ENCODE measurements at regions not wholly inside any gene's neighbourhood (a gene's known extent, or its start where the extent isn't known, plus 50 kb on each side); places are given as distances from the start of the nearest gene placed in this dataset.

DNA sequence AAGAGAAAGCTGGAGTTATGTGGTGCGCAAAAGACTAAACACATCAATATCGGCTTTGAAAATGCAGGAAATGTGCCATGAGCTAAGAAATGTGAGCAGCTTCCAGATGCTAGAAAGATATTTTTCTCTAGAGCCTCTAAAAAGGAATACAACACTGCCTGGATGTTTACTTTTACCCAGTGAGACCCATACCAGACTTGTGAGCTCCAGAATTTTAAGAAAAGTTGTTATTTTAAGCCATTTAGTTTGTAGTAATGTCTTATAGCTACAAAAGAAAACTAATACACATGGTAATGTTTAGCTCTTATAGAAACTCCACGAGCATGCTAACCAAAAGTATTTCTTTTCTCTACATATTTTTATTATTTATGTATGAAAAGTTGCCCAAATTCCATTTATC, 1389.4 kb downstream of the C4orf33 start:
- Histone ChIP-seq H3K36me3 (ENCODE audit: control insufficient read depth, insufficient read depth, low read length) (no peaks in the 10 kb centered on the region), H3K4me3 (ENCODE audit: low read depth, low read length) (no peak overlapping the region), H3K27me3 (ENCODE audit: control insufficient read depth, insufficient read depth, low read length) (no peaks in the 10 kb centered on the region), H3K9me3 (ENCODE audit: control insufficient read depth, insufficient read depth, low read length) (no peaks in the 10 kb centered on the region), H3K9ac (ENCODE audit: low read depth, low read length) (no peak overlapping the region), H3K4me1 (ENCODE audit: control insufficient read depth, insufficient read depth, low read length) (no peaks in the 10 kb centered on the region)

DNA sequence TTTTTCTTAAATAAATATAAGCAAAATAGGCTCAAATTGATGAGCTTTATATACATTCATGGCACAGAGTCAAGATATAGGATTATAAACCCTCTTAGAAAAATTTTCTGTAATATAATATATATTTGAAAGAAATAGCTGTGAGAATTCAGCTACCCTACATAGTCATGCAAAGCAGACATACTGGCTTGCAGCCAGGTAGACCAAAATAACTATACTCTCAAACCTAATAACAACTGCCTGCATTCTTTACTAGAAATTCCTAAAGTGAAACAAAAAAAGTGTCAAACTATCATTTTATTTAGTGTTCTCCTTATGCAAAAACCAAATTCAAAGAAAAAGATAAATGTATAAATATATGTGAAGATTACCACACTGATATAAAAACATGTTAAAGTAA, 1390.2 kb downstream of the C4orf33 start:
- Histone ChIP-seq H3K9ac (ENCODE audit: low read depth, low read length) (no peak overlapping the region), H3K36me3 (ENCODE audit: control insufficient read depth, insufficient read depth, low read length) (no peaks in the 10 kb centered on the region), H3K4me3 (ENCODE audit: low read depth, low read length) (no peak overlapping the region), H3K4me1 (ENCODE audit: control insufficient read depth, insufficient read depth, low read length) (no peaks in the 10 kb centered on the region), H3K9me3 (ENCODE audit: control insufficient read depth, insufficient read depth, low read length) (no peaks in the 10 kb centered on the region), H3K27me3 (ENCODE audit: control insufficient read depth, insufficient read depth, low read length) (no peaks in the 10 kb centered on the region)

DNA sequence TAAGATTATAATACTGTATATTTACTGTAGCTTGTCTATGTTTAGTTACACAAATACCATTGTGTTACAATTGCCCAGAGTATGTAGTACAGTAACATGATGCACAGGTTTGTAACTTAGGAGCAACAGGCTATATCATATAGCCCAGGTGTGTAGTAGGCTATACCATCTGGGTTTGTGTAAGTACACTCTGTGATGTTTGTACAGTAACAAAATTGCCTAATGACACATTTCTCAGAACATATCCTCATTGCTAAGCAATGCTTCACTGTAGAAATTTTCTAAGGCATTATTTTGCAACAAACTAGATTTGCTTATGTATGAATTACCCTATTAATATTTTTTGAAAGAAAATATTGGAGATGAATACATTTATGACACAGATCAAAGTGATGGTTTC, 1390.9 kb downstream of the C4orf33 start:
- Histone ChIP-seq H3K36me3 (ENCODE audit: control insufficient read depth, insufficient read depth, low read length) (no peaks in the 10 kb centered on the region), H3K9ac (ENCODE audit: low read depth, low read length) (no peak overlapping the region), H3K4me3 (ENCODE audit: low read depth, low read length) (no peak overlapping the region), H3K9me3 (ENCODE audit: control insufficient read depth, insufficient read depth, low read length) (no peaks in the 10 kb centered on the region), H3K27me3 (ENCODE audit: control insufficient read depth, insufficient read depth, low read length) (no peaks in the 10 kb centered on the region), H3K4me1 (ENCODE audit: control insufficient read depth, insufficient read depth, low read length) (no peaks in the 10 kb centered on the region)

DNA sequence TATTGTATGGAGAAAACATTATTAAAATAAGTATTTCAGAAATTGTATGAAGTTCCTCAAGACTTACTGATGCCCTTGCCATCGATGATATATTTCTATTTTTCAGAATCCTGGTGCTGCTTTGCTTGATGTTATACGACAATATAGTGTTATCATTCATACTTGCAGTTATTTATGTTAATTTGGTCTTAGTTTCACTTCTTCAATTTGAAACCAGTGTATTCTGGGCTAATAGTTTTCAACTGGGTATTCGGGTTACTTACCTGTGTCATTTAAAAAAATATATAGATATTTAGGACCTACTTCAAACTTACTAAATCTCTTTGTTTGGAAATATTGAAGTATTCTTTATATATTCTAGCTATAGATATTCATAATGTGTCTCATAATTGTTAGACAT, 1414.7 kb downstream of the C4orf33 start:
- H3K36me3 ChIP-seq (ENCODE audit: control insufficient read depth, insufficient read depth, low read length) = no peaks in the 10 kb centered on the region
- no peaks in the 10 kb centered on the region for H3K9me3 ChIP-seq (ENCODE audit: control insufficient read depth, insufficient read depth, low read length)
- H3K4me3 ChIP-seq (ENCODE audit: low read depth, low read length) = no peak overlapping the region
- H3K9ac ChIP-seq (ENCODE audit: low read depth, low read length) = no peak overlapping the region
- H3K27me3 ChIP-seq (ENCODE audit: control insufficient read depth, insufficient read depth, low read length) = no peaks in the 10 kb centered on the region
- H3K4me1 ChIP-seq (ENCODE audit: control insufficient read depth, insufficient read depth, low read length) = no peaks in the 10 kb centered on the region

DNA sequence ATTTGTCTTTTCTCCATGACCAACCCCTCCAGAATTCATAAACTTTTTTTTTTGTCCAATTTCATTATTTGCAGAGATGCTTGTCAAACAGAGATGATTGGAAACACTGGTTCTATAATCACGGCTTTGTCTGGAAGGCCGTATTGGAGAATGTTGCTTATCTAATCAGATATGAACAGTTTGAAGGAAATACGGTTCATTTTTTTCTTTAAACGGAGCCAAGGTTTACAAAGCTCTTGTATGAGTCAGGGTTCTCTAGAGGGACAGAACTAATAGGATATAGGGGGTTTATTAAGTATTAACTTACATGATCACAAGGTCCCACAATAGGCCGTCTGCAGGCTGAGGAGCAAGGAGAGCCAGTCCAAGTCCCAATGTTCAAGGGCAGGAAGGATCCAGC, 1415.8 kb downstream of the C4orf33 start:
- Histone ChIP-seq H3K9me3 (ENCODE audit: control insufficient read depth, insufficient read depth, low read length) (no peaks in the 10 kb centered on the region), H3K27me3 (ENCODE audit: control insufficient read depth, insufficient read depth, low read length) (no peaks in the 10 kb centered on the region), H3K9ac (ENCODE audit: low read depth, low read length) (no peak overlapping the region), H3K36me3 (ENCODE audit: control insufficient read depth, insufficient read depth, low read length) (no peaks in the 10 kb centered on the region), H3K4me3 (ENCODE audit: low read depth, low read length) (no peak overlapping the region), H3K4me1 (ENCODE audit: control insufficient read depth, insufficient read depth, low read length) (no peaks in the 10 kb centered on the region)

DNA sequence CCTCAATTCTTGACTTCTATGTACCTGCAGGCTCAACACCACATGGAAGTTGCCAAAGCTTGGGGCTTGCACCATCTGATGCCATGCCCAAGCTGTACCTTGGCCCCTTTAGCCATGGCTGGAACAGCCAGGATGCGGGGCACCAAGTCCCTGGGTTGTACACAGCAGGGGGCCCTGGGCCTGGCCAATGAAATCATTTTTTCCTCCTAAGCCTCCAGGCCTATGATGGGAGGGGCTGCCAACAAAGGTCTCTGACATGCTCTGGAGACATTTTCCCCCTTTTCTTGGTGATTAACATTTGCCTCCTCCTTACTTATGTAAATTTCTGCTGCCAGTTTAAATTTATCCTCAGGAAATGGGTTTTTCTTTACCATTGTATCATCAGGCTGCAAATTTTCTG, 1428.1 kb downstream of the C4orf33 start:
- Histone ChIP-seq H3K9me3 (ENCODE audit: control insufficient read depth, insufficient read depth, low read length) (peaks cover 9% of the 10 kb centered on the region), H3K27me3 (ENCODE audit: control insufficient read depth, insufficient read depth, low read length) (no peaks in the 10 kb centered on the region), H3K4me1 (ENCODE audit: control insufficient read depth, insufficient read depth, low read length) (no peaks in the 10 kb centered on the region), H3K9ac (ENCODE audit: low read depth, low read length) (no peak overlapping the region), H3K4me3 (ENCODE audit: low read depth, low read length) (no peak overlapping the region), H3K36me3 (ENCODE audit: control insufficient read depth, insufficient read depth, low read length) (no peaks in the 10 kb centered on the region)

DNA sequence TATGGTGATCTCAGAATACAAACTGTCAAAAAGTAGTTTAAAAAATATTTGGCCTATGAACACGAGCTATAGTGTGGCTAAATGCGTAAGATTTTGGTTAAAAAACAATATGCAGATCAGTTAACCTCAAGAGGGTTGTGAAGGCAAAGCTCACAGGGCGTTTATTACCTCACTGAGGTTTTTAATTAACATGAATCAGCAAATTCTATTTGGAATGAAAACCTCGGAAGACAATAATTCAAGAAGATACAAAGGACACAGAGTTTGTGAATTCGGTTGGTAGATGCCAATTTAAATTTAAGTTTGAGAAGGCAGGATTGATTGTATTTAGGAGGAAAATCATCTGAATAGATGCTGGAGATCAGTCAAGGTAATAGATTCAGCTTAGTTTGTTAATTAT, 1434.6 kb downstream of the C4orf33 start:
- Histone ChIP-seq H3K9me3 (ENCODE audit: control insufficient read depth, insufficient read depth, low read length) (no peaks in the 10 kb centered on the region), H3K27me3 (ENCODE audit: control insufficient read depth, insufficient read depth, low read length) (no peaks in the 10 kb centered on the region), H3K4me3 (ENCODE audit: low read depth, low read length) (no peak overlapping the region), H3K4me1 (ENCODE audit: control insufficient read depth, insufficient read depth, low read length) (no peaks in the 10 kb centered on the region), H3K36me3 (ENCODE audit: control insufficient read depth, insufficient read depth, low read length) (no peaks in the 10 kb centered on the region), H3K9ac (ENCODE audit: low read depth, low read length) (no peak overlapping the region)

DNA sequence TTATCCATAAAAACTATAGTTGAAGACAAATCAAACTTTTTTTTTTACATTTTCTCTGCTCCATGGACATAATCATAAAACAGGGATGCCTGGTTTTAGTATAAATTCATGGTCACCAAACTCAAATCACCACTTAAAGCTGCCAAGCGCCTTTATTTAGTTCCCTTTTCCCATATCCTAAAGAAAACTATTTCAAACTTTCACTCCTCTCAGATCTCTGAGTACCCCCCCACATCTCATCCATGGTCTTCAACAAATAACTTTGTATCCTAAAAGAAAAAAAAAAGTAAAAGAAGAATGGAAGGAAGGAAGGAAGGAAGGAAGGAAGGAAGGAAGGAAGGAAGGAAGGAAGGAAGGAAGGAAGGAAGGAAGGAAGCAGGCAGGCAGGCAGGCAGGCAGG, 1438.7 kb downstream of the C4orf33 start:
- no peak overlapping the region for H3K4me3 ChIP-seq (ENCODE audit: low read depth, low read length)
- H3K9ac ChIP-seq (ENCODE audit: low read depth, low read length) = no peak overlapping the region
- H3K36me3 ChIP-seq (ENCODE audit: control insufficient read depth, insufficient read depth, low read length) = no peaks in the 10 kb centered on the region
- no peaks in the 10 kb centered on the region for H3K4me1 ChIP-seq (ENCODE audit: control insufficient read depth, insufficient read depth, low read length)
- H3K27me3 ChIP-seq (ENCODE audit: control insufficient read depth, insufficient read depth, low read length) = no peaks in the 10 kb centered on the region
- H3K9me3 ChIP-seq (ENCODE audit: control insufficient read depth, insufficient read depth, low read length) = no peaks in the 10 kb centered on the region

DNA sequence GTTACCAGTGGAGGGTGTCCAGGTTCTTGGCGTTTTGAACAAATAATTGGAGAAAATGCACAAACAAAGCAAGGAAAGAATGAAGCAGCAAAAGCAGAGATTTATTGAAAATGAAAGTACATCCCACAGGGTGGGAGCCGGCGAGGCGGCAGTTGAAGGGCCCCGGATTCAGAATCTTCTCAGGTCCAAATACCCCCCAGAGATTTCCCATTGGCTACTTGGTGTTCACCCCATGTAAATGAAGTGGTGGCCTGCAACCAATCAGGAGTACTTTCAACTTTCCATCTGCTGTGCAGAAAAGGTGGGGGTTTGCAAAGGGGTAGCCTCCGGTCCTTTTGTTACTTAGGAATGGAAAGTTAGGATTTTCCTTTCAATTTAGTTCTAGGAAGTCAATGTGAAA, 1447.0 kb downstream of the C4orf33 start:
- Histone ChIP-seq H3K36me3 (ENCODE audit: control insufficient read depth, insufficient read depth, low read length) (no peaks in the 10 kb centered on the region), H3K4me1 (ENCODE audit: control insufficient read depth, insufficient read depth, low read length) (no peaks in the 10 kb centered on the region), H3K27me3 (ENCODE audit: control insufficient read depth, insufficient read depth, low read length) (no peaks in the 10 kb centered on the region), H3K9me3 (ENCODE audit: control insufficient read depth, insufficient read depth, low read length) (no peaks in the 10 kb centered on the region), H3K9ac (ENCODE audit: low read depth, low read length) (no peak overlapping the region), H3K4me3 (ENCODE audit: low read depth, low read length) (no peak overlapping the region)

DNA sequence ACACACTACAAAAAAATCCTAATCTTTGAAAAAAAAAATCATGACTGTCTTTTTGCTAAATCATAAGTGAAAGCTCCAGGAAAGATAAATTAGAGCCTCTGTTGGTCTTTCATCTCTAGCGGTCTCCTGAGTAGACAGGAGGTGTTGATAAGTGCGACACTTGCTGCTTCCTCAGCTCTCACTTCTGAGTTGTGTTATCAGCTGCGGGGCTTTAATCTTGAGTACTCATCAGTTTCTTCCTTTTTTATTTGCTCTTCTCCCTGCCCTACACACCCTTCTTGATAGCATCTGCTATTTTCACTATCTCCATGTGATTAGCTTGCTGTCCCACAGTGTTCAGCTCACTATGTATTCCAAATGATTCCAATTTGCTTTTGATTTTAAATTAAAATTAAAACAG, 1449.2 kb downstream of the C4orf33 start:
- Histone ChIP-seq H3K36me3 (ENCODE audit: control insufficient read depth, insufficient read depth, low read length) (no peaks in the 10 kb centered on the region), H3K9me3 (ENCODE audit: control insufficient read depth, insufficient read depth, low read length) (no peaks in the 10 kb centered on the region), H3K27me3 (ENCODE audit: control insufficient read depth, insufficient read depth, low read length) (no peaks in the 10 kb centered on the region), H3K9ac (ENCODE audit: low read depth, low read length) (no peak overlapping the region), H3K4me1 (ENCODE audit: control insufficient read depth, insufficient read depth, low read length) (no peaks in the 10 kb centered on the region), H3K4me3 (ENCODE audit: low read depth, low read length) (no peak overlapping the region)

DNA sequence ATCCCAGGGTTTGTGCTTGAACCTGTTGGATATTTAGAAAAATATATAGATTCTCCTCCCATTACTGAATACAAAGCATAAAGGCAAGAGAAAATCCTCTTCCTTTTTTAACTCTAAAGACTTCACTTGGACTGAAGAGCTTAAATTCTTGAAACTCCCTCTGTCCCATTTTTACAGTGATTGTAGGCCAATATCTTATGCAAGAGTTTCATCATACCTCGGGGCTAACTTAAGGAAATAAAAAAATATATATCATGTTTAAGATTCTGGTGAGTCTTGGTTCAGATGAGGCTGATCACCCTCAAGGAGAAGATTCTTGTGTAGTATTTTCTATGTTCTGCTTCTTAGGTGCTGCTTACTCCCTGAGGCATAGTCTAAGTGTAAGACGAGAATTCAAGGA, 1449.6 kb downstream of the C4orf33 start:
- Histone ChIP-seq H3K4me3 (ENCODE audit: low read depth, low read length) (no peak overlapping the region), H3K36me3 (ENCODE audit: control insufficient read depth, insufficient read depth, low read length) (no peaks in the 10 kb centered on the region), H3K4me1 (ENCODE audit: control insufficient read depth, insufficient read depth, low read length) (no peaks in the 10 kb centered on the region), H3K27me3 (ENCODE audit: control insufficient read depth, insufficient read depth, low read length) (no peaks in the 10 kb centered on the region), H3K9ac (ENCODE audit: low read depth, low read length) (no peak overlapping the region), H3K9me3 (ENCODE audit: control insufficient read depth, insufficient read depth, low read length) (no peaks in the 10 kb centered on the region)

DNA sequence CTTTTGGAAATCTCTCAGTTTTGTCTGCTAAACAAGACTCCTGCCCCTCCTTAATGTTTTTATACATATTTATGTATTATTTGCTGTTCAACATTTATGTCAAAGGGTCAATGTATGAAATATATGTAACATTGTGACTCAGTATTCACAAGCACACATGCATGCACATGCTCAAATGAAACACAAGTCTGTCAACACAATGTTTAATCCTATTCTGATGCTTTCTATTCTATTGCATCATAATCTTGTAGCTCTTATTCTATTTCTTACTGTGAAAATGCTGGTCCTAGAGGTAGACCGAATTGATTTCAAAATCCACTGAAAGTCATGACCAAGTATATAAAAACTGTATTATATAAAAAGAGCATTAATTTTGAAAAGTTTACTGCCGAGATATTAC, 1463.3 kb downstream of the C4orf33 start:
- Histone ChIP-seq H3K9ac (ENCODE audit: low read depth, low read length) (no peak overlapping the region), H3K4me1 (ENCODE audit: control insufficient read depth, insufficient read depth, low read length) (peaks cover 4% of the 10 kb centered on the region), H3K36me3 (ENCODE audit: control insufficient read depth, insufficient read depth, low read length) (no peaks in the 10 kb centered on the region), H3K27me3 (ENCODE audit: control insufficient read depth, insufficient read depth, low read length) (no peaks in the 10 kb centered on the region), H3K4me3 (ENCODE audit: low read depth, low read length) (no peak overlapping the region), H3K9me3 (ENCODE audit: control insufficient read depth, insufficient read depth, low read length) (no peaks in the 10 kb centered on the region)

Data from iPS-15b (cell line).